OCI-LY1 (cell line): ENCODE measurements at regions not wholly inside any gene's neighbourhood (a gene's known extent, or its start where the extent isn't known, plus 50 kb on each side); places are given as distances from the start of the nearest gene placed in this dataset.

Experiments
- H2AFZ ChIP-seq: fragments of 200-600 bp; sonication (generic), shearing (Covaris generic); 2 replicates; pipeline ENCODE4 v1.6.0; 2014; ENCODE audit warnings: antibody characterized with exemption, mild to moderate bottlenecking, low read length
- H3F3A ChIP-seq: fragments of 200-600 bp; sonication (generic), shearing (Covaris generic); 2 replicates; pipeline ENCODE4 v1.6.0; 2014; ENCODE audit warnings: mild to moderate bottlenecking, antibody characterized with exemption, low read length, moderate library complexity; ENCODE audit not compliant: insufficient read depth
- H3K27ac ChIP-seq: fragments of 200-600 bp; sonication (generic); 2 replicates; pipeline ENCODE4 v1.5.1; 2014; ENCODE audit warnings: low read length, mixed run types, mild to moderate bottlenecking, low read depth; ENCODE audit not compliant: poor library complexity, severe bottlenecking
- H3K27me3 ChIP-seq: fragments of 200-600 bp; sonication (generic); 2 replicates; pipeline ENCODE4 v1.6.0; 2014; ENCODE audit warnings: antibody characterized with exemption, mild to moderate bottlenecking, low read length, moderate library complexity; ENCODE audit not compliant: insufficient read depth
- H3K36me3 ChIP-seq: fragments of 200-600 bp; sonication (generic); 2 replicates; pipeline ENCODE4 v1.6.1; 2014; ENCODE audit warnings: mild to moderate bottlenecking, antibody characterized with exemption, low read length, moderate library complexity, mixed read lengths; ENCODE audit not compliant: insufficient read depth
- H3K4me1 ChIP-seq: fragments of 200-600 bp; sonication (generic); 2 replicates; pipeline ENCODE4 v1.5.1; 2014; ENCODE audit warnings: mild to moderate bottlenecking, low read length, moderate library complexity; ENCODE audit not compliant: insufficient read depth, severe bottlenecking
- H3K4me2 ChIP-seq: fragments of 200-600 bp; sonication (generic), shearing (Covaris generic); 2 replicates; pipeline ENCODE4 v1.6.1; 2014; ENCODE audit warnings: low read length
- H3K4me3 ChIP-seq: fragments of 200-600 bp; sonication (generic); 2 replicates; pipeline ENCODE4 v1.5.1; 2014; ENCODE audit warnings: low read length, low read depth, mild to moderate bottlenecking, mixed read lengths; ENCODE audit not compliant: poor library complexity, severe bottlenecking
- H3K79me2 ChIP-seq: fragments of 200-600 bp; shearing (Covaris generic); 2 replicates; pipeline ENCODE4 v1.6.1; 2016; ENCODE audit warnings: mixed run types, low read length, mixed read lengths; ENCODE audit not compliant: insufficient read depth
- H3K9ac ChIP-seq: fragments of 200-600 bp; sonication (generic), shearing (Covaris generic); 2 replicates; pipeline ENCODE4 v1.6.1; 2014; ENCODE audit warnings: mild to moderate bottlenecking, low read length, mixed read lengths
- H3K9me2 ChIP-seq: fragments of 200-600 bp; sonication (generic), shearing (Covaris generic); 2 replicates; pipeline ENCODE4 v1.6.1; 2014; ENCODE audit warnings: low read depth, mild to moderate bottlenecking, low read length, mixed read lengths
- H3K9me3 ChIP-seq: fragments of 200-600 bp; shearing (Covaris generic); 2 replicates; pipeline ENCODE4 v1.6.1; 2014; ENCODE audit warnings: low read length, mixed read lengths
- H4K20me1 ChIP-seq: fragments of 200-600 bp; sonication (generic), shearing (Covaris generic); 2 replicates; pipeline ENCODE4 v1.6.0; 2016; ENCODE audit warnings: mild to moderate bottlenecking, low read length; ENCODE audit not compliant: insufficient read depth
- EZH2 ChIP-seq: fragments of 200-600 bp; sonication (generic), shearing (Covaris generic); IDR thresholded peaks from 2 replicates; pipeline ENCODE4 v1.8.0; 2017; ENCODE audit warnings: borderline replicate concordance, mixed run types, mild to moderate bottlenecking, antibody characterized with exemption, low read length, moderate library complexity, mixed read lengths
- TF ChIP-seq, protein P1 (sequence below): fragments of 200-600 bp; sonication (generic), shearing (Covaris generic); IDR thresholded peaks from 2 replicates; pipeline ENCODE4 v1.5.1; 2017; ENCODE audit warnings: mild to moderate bottlenecking, antibody characterized with exemption, low read length, moderate library complexity, mixed read lengths

DNA sequence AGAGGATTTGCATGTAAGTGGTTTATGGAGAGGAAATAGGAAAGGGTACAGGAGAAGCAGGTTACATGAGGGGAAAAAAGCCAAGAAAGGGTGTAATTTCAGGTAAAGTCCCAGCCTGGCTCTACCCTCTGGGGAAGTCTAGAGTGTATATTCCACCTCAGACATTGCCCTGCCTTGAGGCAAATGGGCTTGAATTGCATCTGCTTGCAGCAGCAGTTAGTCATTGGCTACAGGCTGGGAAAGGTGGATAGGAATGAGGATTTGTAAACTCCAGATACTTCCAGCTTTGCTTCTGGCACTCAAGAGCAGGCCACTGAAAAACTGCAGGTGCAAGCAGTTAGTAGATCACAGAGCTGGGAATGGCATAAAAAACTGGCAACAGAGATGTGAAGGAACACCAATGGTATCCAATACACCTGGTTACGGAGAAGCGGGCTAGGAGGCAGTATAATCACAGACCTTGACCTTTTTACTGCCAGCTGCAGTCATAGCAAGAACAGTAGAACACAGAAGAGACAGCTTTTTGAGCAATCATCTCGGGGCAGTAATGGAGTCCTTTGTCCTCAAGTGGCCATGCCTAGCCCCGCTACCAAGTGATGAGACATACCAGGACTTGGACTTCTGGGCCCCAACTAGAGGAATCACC, 226.9 kb upstream of the NRIP1 start:
- no peaks in the 10 kb centered on the region for H3K4me1 ChIP-seq

DNA sequence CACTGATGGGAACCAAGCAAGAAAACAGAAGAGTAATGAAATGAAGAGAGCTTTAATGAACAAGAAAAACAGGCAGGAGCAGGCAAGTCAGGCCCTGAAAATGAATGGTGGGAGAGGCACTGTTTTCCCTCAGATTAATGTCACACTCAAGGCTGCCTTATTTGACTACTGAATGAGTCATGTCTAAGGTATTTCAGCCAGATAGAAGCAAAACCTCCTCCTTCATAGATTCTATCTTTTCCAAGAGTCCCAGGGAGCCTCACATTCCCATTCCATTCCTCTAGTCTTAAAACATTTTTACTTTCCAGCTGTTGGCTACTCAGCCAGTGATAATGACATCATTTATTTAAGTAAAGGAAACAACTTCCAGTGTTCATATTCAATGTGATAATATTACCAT, 228.4 kb upstream of the NRIP1 start:
- Histone ChIP-seq H2AFZ (no peak overlapping the region), H3K4me3 (no peak overlapping the region), H3K9me2 (no peaks in the 10 kb centered on the region), H3K79me2 (no peaks in the 10 kb centered on the region), H3K4me1 (no peaks in the 10 kb centered on the region), H3F3A (no peaks in the 10 kb centered on the region), H3K9me3 (no peaks in the 10 kb centered on the region), H3K9ac (no peak overlapping the region), H4K20me1 (no peaks in the 10 kb centered on the region), H3K27ac (no peak overlapping the region), H3K36me3 (no peaks in the 10 kb centered on the region), H3K4me2 (no peak overlapping the region), H3K27me3 (no peaks in the 10 kb centered on the region)
- TF ChIP-seq EZH2: no peak
- TF ChIP-seq, protein P1, sequence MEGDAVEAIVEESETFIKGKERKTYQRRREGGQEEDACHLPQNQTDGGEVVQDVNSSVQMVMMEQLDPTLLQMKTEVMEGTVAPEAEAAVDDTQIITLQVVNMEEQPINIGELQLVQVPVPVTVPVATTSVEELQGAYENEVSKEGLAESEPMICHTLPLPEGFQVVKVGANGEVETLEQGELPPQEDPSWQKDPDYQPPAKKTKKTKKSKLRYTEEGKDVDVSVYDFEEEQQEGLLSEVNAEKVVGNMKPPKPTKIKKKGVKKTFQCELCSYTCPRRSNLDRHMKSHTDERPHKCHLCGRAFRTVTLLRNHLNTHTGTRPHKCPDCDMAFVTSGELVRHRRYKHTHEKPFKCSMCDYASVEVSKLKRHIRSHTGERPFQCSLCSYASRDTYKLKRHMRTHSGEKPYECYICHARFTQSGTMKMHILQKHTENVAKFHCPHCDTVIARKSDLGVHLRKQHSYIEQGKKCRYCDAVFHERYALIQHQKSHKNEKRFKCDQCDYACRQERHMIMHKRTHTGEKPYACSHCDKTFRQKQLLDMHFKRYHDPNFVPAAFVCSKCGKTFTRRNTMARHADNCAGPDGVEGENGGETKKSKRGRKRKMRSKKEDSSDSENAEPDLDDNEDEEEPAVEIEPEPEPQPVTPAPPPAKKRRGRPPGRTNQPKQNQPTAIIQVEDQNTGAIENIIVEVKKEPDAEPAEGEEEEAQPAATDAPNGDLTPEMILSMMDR: no peak

More for the DNA sequence above, 226.9 kb upstream of the NRIP1 start:
- TF ChIP-seq, protein P1: no peak
- no peak for TF ChIP-seq EZH2
- Histone ChIP-seq H3K27ac (no peak overlapping the region), H3K27me3 (no peaks in the 10 kb centered on the region), H3F3A (no peaks in the 10 kb centered on the region), H2AFZ (no peak overlapping the region), H4K20me1 (no peaks in the 10 kb centered on the region), H3K4me3 (no peak overlapping the region), H3K9ac (no peak overlapping the region), H3K9me2 (no peaks in the 10 kb centered on the region), H3K79me2 (no peaks in the 10 kb centered on the region), H3K36me3 (no peaks in the 10 kb centered on the region), H3K4me2 (no peak overlapping the region), H3K9me3 (no peaks in the 10 kb centered on the region)

DNA sequence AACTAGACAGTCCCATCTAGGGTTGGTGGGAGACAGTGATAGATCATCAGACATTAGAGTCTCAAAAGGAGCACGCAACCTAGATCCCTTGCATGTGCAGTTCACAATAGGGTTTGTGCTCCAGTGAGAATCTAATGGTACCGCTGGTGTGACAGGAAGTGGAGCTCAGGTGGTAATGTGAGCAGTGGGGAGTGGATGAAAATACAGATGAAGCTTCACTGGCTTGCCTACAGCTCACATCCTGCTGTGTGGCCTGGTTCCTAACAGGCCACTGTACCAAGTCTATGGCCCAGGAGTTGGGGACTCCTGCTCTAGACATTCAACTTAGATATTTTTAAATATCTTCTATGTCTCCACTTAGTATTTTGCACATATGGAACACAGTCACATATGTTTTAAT, 231.1 kb upstream of the NRIP1 start:
- H3K27ac ChIP-seq: no peak overlapping the region
- H2AFZ ChIP-seq: no peak overlapping the region
- no peak overlapping the region for H3K4me3 ChIP-seq
- no peaks in the 10 kb centered on the region for H4K20me1 ChIP-seq
- TF ChIP-seq, protein P1: no peak
- TF ChIP-seq EZH2: no peak
- no peaks in the 10 kb centered on the region for H3K9me3 ChIP-seq
- no peaks in the 10 kb centered on the region for H3K79me2 ChIP-seq
- H3K4me1 ChIP-seq: no peaks in the 10 kb centered on the region
- no peaks in the 10 kb centered on the region for H3K27me3 ChIP-seq
- H3K9me2 ChIP-seq: no peaks in the 10 kb centered on the region
- no peak overlapping the region for H3K9ac ChIP-seq
- no peak overlapping the region for H3K4me2 ChIP-seq
- no peaks in the 10 kb centered on the region for H3K36me3 ChIP-seq
- no peaks in the 10 kb centered on the region for H3F3A ChIP-seq
